Endothelial cell of umbilical vein (primary cell): ENCODE measurements at regions not wholly inside any gene's neighbourhood (a gene's known extent, or its start where the extent isn't known, plus 50 kb on each side); places are given as distances from the start of the nearest gene placed in this dataset.

Experiments used
- EZH2 ChIP-seq: IDR thresholded peaks from 2 replicates; pipeline ENCODE4 v1.6.1; 2012; ENCODE audit warnings: borderline replicate concordance, low read depth, mild to moderate bottlenecking, moderate library complexity, low read length, inconsistent platforms; ENCODE audit not compliant: severe bottlenecking
- TF ChIP-seq, protein P1 (sequence below), 2 donors: IDR thresholded peaks; 1 replicate in 1 of 2; 2 replicates in 1 of 2; pipeline ENCODE4 v1.5.1; 2011; ENCODE audit warnings: low read length in 2 of 2, mild to moderate bottlenecking in 2 of 2, moderate library complexity in 2 of 2, control low read depth in 1 of 2, inconsistent platforms in 1 of 2, low read depth in 1 of 2; ENCODE audit not compliant: insufficient read depth in 1 of 2; ENCODE audit errors: extremely low read depth in 1 of 2

DNA sequence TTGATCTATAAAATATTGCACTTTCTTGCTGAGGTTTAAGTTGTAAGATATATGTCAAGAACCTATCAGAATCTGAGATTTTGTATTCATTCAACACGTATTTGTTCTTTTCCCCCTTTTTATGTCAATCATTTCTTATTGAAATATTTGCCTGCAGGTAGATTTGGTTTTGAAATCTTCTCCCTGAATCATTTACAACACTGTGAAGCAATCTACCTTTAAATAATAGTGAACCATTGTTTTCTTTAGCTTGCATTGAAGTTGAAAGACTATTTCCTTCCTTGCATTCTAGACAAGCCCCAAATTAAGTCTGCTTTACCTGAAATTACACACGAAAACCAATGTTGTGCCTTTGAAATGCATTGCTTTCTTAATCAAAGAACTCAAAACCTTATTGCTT is 460.2 kb downstream of the KIF2B start:
- TF ChIP-seq, protein P1, sequence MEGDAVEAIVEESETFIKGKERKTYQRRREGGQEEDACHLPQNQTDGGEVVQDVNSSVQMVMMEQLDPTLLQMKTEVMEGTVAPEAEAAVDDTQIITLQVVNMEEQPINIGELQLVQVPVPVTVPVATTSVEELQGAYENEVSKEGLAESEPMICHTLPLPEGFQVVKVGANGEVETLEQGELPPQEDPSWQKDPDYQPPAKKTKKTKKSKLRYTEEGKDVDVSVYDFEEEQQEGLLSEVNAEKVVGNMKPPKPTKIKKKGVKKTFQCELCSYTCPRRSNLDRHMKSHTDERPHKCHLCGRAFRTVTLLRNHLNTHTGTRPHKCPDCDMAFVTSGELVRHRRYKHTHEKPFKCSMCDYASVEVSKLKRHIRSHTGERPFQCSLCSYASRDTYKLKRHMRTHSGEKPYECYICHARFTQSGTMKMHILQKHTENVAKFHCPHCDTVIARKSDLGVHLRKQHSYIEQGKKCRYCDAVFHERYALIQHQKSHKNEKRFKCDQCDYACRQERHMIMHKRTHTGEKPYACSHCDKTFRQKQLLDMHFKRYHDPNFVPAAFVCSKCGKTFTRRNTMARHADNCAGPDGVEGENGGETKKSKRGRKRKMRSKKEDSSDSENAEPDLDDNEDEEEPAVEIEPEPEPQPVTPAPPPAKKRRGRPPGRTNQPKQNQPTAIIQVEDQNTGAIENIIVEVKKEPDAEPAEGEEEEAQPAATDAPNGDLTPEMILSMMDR (IDR thresholded peaks at IDR 0.05; ENCODE audit: extremely low read depth in 1 of 2, insufficient read depth in 1 of 2, low read depth in 1 of 2, low read length in 2 of 2), result no peak
- no peak for TF ChIP-seq EZH2
